ENCODE measurements at regions not wholly inside any gene's neighbourhood (a gene's known extent, or its start where the extent isn't known, plus 50 kb on each side); places are given as distances from the start of the nearest gene placed in this dataset.

DNA sequence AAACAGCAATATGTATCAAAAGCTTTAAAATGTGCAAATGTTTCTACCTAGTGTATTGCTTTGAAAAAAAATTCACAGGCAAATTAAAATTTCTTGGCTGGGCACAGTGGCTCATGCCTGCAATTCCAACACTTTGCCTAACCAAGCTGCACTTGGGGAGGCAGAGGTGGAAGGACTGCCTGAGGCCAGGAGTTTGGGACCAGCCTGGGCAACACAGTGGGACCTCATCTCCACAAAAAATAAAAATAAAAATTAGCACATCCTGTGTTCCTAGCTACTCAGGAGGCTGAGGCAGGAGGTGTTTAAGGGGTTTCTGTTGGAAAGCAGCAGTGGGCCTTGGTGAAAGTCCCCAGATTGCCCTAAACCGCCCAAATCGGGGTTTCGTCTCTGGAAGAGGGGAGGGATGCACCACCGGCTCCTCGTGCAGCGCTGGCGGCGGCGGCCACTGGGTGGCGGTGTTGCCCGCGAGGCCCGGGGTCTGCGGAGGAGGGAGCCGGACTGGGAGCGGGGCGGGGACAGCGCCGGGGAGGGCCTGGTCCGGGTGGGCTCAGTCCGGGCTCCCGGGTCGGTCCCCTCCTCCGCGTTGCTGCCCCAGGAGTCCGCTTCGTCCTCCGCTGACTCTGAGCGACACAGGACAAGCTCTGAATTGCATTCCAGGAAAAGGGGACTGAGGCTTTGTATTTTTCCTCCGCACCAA is 265.6 kb downstream of the AACS start:
- H3K4me3 ChIP-seq (ENCODE audit: low read depth, low read length): peak overlapping the region; percentile 57
- TF ChIP-seq, protein P1, sequence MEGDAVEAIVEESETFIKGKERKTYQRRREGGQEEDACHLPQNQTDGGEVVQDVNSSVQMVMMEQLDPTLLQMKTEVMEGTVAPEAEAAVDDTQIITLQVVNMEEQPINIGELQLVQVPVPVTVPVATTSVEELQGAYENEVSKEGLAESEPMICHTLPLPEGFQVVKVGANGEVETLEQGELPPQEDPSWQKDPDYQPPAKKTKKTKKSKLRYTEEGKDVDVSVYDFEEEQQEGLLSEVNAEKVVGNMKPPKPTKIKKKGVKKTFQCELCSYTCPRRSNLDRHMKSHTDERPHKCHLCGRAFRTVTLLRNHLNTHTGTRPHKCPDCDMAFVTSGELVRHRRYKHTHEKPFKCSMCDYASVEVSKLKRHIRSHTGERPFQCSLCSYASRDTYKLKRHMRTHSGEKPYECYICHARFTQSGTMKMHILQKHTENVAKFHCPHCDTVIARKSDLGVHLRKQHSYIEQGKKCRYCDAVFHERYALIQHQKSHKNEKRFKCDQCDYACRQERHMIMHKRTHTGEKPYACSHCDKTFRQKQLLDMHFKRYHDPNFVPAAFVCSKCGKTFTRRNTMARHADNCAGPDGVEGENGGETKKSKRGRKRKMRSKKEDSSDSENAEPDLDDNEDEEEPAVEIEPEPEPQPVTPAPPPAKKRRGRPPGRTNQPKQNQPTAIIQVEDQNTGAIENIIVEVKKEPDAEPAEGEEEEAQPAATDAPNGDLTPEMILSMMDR (conservative IDR thresholded peaks at IDR 0.05; ENCODE audit: low read depth, low read length): peak; percentile 79
- no peak for DNase-seq (ENCODE audit: low read depth)

DNA sequence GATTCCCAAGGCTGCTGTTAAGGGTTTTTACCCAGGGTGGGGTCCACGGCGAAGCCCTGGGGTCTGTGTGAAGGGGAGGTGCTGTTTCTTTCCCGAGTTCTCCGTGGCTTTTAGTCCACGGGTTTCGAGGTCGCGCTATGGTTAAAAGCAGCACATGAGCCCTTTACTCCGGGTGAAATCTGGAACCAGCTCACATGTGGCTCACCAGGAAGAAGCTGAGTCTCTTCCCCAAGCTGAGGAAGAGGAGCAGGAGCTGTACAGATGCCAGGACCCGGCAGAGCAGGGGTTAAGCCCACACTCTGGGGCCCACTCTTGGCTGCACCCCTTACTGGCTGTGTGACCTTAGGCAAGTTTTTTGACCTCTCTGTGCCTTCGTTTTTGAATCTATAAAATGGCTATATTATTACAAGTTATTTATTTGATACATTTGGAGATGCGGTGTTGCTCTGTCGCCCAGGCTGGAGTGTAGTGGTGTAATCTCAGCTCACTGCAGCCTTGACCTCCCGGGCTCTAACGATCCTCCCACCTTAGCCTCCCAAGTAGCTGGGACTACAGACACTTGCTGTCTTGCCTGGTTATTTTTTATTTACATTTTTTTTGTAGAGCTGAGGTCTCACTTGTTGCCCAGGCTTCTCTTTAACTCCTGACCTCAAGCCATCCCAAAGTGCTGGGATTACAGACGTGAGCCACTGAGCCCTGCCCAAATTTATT is 266.3 kb downstream of the AACS start:
- H3K4me3 ChIP-seq (ENCODE audit: low read depth, low read length): peak overlapping the region; percentile 57
- TF ChIP-seq, protein P1 (conservative IDR thresholded peaks at IDR 0.05; ENCODE audit: low read depth, low read length): no peak

DNA sequence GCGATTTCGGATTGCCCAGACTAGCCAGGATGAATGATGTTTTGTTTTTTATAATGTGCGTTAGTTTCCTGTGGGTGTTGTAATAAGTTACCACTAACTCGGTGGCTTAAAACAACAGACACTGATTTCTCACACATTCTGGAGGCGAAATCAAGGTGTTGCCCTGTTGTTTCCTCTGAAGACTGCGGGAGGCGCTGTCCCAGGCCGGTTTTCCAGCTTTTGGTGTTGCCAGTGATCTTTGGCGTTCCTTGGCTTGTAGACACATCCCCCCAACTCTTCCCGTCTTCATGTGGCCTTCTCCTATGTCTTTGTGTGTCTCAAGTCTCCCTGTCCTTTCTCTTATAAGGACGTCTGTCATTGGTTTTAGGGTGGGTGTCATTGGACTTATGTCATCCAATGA is 267.7 kb downstream of the AACS start:
- TF ChIP-seq, protein P1 (conservative IDR thresholded peaks at IDR 0.05; ENCODE audit: low read depth, low read length): peak; percentile 25
- DNase-seq (ENCODE audit: low read depth): no peak
- H3K4me3 ChIP-seq (ENCODE audit: low read depth, low read length): no peak overlapping the region

More for the DNA sequence above, 266.3 kb downstream of the AACS start:
- no peak for DNase-seq (ENCODE audit: low read depth)

DNA sequence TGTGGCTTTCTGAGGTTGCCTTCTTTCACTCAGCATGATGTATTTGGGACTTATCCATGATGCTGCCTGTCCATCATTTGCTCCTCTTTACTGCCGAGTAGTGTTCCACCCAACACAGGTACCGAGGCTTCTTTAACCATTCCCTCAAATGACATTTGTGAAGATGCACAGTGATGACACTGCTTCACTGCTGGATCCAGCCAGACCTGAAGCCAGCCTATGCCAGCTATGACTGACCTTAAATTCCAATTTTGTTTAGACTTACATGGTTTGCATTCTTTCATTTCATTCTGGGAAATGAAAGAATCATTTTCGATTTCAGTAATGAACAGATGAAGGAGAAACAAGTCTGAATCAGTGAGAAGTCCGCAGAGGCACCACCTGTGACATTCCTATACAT is 271.0 kb downstream of the AACS start:
- TF ChIP-seq, protein P1 (conservative IDR thresholded peaks at IDR 0.05; ENCODE audit: low read depth, low read length): no peak
- H3K4me3 ChIP-seq (ENCODE audit: low read depth, low read length): no peak overlapping the region
- no peak for DNase-seq (ENCODE audit: low read depth)

DNA sequence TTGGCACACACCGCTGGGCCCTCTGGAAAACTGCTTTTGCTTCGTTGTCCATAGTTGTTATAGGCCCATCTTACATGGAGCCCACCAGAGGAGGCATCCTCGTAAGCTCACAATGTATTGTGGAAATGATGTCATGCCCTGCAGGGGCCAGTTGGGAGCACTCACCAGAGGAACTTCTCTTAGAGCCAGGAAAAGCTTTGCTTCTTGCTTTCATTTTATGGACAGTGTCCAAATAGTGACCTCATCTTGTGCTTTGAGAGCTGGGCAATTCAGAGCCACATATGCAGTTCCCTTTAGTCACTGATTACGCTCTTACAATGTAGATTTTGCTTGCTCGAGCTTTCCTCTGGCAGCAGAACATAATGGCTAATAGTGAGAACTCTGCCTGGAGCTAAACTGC is 275.6 kb downstream of the AACS start:
- no peak overlapping the region for H3K4me3 ChIP-seq (ENCODE audit: low read depth, low read length)
- TF ChIP-seq, protein P1 (conservative IDR thresholded peaks at IDR 0.05; ENCODE audit: low read depth, low read length): no peak
- DNase-seq (ENCODE audit: low read depth): peak; percentile 22

DNA sequence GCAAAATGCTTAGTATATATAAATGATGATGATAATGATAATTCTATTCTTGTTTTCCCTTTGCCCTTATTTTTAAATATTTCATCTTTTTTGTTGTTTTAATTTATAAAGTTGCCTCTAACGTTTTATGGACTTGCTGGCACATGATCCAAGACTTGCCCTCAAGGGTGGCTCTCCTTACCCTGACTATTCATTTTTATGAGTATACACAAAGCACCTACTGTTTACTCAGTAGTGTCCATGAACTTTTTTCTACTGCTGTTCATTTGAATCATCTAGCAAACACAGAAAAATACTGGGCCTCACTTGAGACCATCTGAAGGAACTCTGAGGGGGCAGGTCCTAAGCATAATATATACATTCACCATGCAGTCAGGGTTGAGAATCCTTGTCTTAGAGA is 276.2 kb downstream of the AACS start:
- no peak for DNase-seq (ENCODE audit: low read depth)
- H3K4me3 ChIP-seq (ENCODE audit: low read depth, low read length): no peak overlapping the region
- TF ChIP-seq, protein P1 (conservative IDR thresholded peaks at IDR 0.05; ENCODE audit: low read depth, low read length): no peak
